CD4-positive, alpha-beta memory T cell (primary cell): ENCODE measurements at regions not wholly inside any gene's neighbourhood (a gene's known extent, or its start where the extent isn't known, plus 50 kb on each side); places are given as distances from the start of the nearest gene placed in this dataset.

Source experiments
- CTCF ChIA-PET: fragments of 350-600 bp; sonication (Branson Sonifier 250); formaldehyde crosslinking; loops from one replicate; lab custom pipeline; 2021; ENCODE audit warnings: inconsistent platforms; ENCODE audit not compliant: partially characterized antibody; lab: Charles Lee
- POLR2A ChIA-PET: fragments of 350-600 bp; sonication (Branson Sonifier 250); formaldehyde crosslinking; loops from one replicate; lab custom pipeline; 2021; ENCODE audit not compliant: partially characterized antibody; lab: Charles Lee
- DNase-seq, 5 donors: peaks; one replicate each; pipeline versions ENCODE4 v3.0.0 to v3.0.0-alpha.2; 2020 to 2022; ENCODE audit warnings: mixed read lengths in 1 of 5
- H3K27ac ChIP-seq: one replicate; pipeline ENCODE4 v1.7.0; 2013; ENCODE audit warnings: low read depth, low read length
- H3K27me3 ChIP-seq: 2 replicates; pipeline ENCODE4 v1.7.0; 2013; ENCODE audit warnings: mild to moderate bottlenecking, low read length, moderate library complexity; ENCODE audit not compliant: insufficient read depth
- H3K36me3 ChIP-seq: 2 replicates; pipeline ENCODE4 v1.7.0; 2013; ENCODE audit warnings: mild to moderate bottlenecking, low read length, moderate library complexity; ENCODE audit not compliant: insufficient read depth
- H3K4me1 ChIP-seq: 2 replicates; pipeline ENCODE4 v1.7.0; 2013; ENCODE audit warnings: mild to moderate bottlenecking, low read length, moderate library complexity; ENCODE audit not compliant: insufficient read depth
- H3K4me3 ChIP-seq, 2 donors: one replicate each; pipeline ENCODE4 v1.7.0; 2013; ENCODE audit warnings: low read length in 2 of 2, mild to moderate bottlenecking in 1 of 2
- H3K9me3 ChIP-seq, 2 donors: one replicate each; pipeline ENCODE4 v1.7.0; 2013; ENCODE audit warnings: low read length in 2 of 2, control low read depth in 1 of 2; ENCODE audit not compliant: control insufficient read depth in 1 of 2
- H3K27ac Mint-ChIP-seq, 7 donors: one replicate each; pipeline ENCODE4 v1.8.0; 2020 to 2021; ENCODE audit warnings: mixed read lengths in 7 of 7, mild to moderate bottlenecking in 6 of 7, inconsistent platforms in 3 of 7, moderate library complexity in 3 of 7
- H3K27me3 Mint-ChIP-seq, 2 donors: one replicate each; pipeline ENCODE4 v1.8.0; 2020 to 2021; ENCODE audit warnings: mixed read lengths in 2 of 2
- H3K36me3 Mint-ChIP-seq, 2 donors: one replicate each; pipeline ENCODE4 v1.8.0; 2020 to 2021; ENCODE audit warnings: mixed read lengths in 2 of 2, inconsistent platforms in 1 of 2, mild to moderate bottlenecking in 1 of 2
- H3K4me1 Mint-ChIP-seq, 4 donors: one replicate each; pipeline ENCODE4 v1.8.0; 2020 to 2021; ENCODE audit warnings: mixed read lengths in 4 of 4, mild to moderate bottlenecking in 1 of 4
- H3K4me3 Mint-ChIP-seq, 8 donors: one replicate each; pipeline ENCODE4 v1.8.0; 2020 to 2021; ENCODE audit warnings: mixed read lengths in 8 of 8, mild to moderate bottlenecking in 7 of 8, moderate library complexity in 6 of 8, inconsistent platforms in 3 of 8
- H3K9me3 Mint-ChIP-seq, 8 donors: one replicate each; pipeline ENCODE4 v1.8.0; 2020 to 2021; ENCODE audit warnings: mixed read lengths in 8 of 8, mild to moderate bottlenecking in 5 of 8, inconsistent platforms in 3 of 8, moderate library complexity in 1 of 8
- intact Hi-C: fragments of 100-400 bp; cut with micrococcal nuclease; formaldehyde crosslinking; loops from one replicate; pipeline ENCODE4 v1.15.1; 2023

DNA sequence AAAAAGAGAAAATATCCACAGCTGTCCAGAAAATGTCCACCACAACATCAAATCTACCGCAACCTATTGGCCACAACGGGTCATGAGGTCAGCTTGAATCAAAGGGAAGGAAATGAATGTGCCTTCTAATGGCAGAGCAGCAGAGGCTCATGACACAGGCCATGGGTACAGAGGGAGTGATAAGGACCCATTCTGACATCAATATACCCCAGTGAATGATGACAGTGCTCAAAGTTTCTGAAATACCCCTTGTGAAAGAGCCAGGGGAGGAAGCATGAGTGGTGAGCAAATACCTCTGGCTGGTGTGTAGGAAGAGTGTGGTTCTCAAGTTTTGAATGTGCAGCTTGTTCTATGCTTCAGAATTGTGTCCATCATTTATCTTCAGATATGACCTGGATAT lies 348.2 kb downstream of the IRX1 start:
- no peak for DNase-seq
- Mint-ChIP-seq H3K36me3 (no peaks in the 10 kb centered on the region), H3K27me3 (no peaks in the 10 kb centered on the region), H3K9me3 (peaks cover 1 to 17% (median 12%) of the 10 kb centered on the region in 8 donors), H3K4me1 (no peaks in the 10 kb centered on the region), H3K4me3 (no peak overlapping the region), H3K27ac (no peak overlapping the region)
- H3K9me3 ChIP-seq: no peaks in the 10 kb centered on the region
- H3K27me3 ChIP-seq: no peaks in the 10 kb centered on the region
- POLR2A ChIA-PET: no interaction called here
- CTCF ChIA-PET: no interaction called here
- no peaks in the 10 kb centered on the region for H3K36me3 ChIP-seq
- no peaks in the 10 kb centered on the region for H3K4me1 ChIP-seq
- no peak overlapping the region for H3K4me3 ChIP-seq
- no peak overlapping the region for H3K27ac ChIP-seq
- intact Hi-C loops: no loop called here

DNA sequence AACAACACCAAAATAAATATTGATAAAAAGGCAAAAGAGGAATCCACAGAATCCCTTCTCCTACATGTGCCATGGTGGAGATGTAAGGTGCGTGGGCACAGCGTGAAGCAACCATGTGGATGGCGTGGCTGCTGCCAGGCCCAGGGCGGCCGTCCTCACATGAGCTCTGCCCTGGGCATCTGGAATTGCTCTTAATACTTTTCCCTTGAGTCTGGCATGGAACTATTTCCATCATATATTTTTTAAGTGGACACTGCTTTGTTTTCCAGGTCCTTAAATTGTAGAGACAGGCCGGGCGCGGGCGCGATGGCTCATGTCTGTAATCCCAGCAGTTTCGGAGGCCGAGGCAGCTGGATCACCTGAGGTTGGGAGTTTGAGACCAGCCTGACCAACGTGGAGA lies 349.3 kb downstream of the IRX1 start:
- H3K27me3 ChIP-seq: no peaks in the 10 kb centered on the region
- H3K27ac Mint-ChIP-seq: no peak overlapping the region
- intact Hi-C loops: no loop called here
- no peak for DNase-seq
- no peaks in the 10 kb centered on the region for H3K27me3 Mint-ChIP-seq
- CTCF ChIA-PET: no interaction called here
- POLR2A ChIA-PET: no interaction called here
- no peak overlapping the region for H3K27ac ChIP-seq
- H3K4me3 Mint-ChIP-seq: no peak overlapping the region
- no peaks in the 10 kb centered on the region for H3K36me3 Mint-ChIP-seq
- H3K9me3 ChIP-seq: no peaks in the 10 kb centered on the region
- no peaks in the 10 kb centered on the region for H3K4me1 ChIP-seq
- H3K36me3 ChIP-seq: no peaks in the 10 kb centered on the region
- H3K4me3 ChIP-seq: no peak overlapping the region
- H3K9me3 Mint-ChIP-seq: peaks cover 1 to 22% (median 10%) of the 10 kb centered on the region in 8 donors
- H3K4me1 Mint-ChIP-seq: no peaks in the 10 kb centered on the region

DNA sequence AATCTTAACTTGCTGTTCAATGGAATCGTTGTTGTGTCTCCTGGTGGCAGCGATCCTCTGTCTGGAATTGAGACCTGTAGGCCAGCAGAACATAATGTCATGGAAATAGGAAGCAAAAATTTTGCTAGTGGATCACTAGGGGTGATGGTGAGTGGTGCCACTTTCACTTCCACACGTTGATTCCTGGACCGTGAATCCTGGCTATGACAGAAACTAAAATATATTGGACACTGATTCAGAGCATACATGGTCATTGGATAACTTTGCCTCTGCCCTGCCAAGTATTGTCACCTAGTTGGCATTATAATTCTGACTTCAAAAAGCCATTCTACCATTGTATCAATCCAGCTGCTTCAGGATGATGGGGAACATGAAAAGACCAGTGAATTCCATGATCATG lies 353.2 kb downstream of the IRX1 start:
- H3K27me3 Mint-ChIP-seq: no peaks in the 10 kb centered on the region
- no peaks in the 10 kb centered on the region for H3K9me3 ChIP-seq
- POLR2A ChIA-PET: no interaction called here
- no peaks in the 10 kb centered on the region for H3K36me3 Mint-ChIP-seq
- no peak overlapping the region for H3K27ac ChIP-seq
- no peak overlapping the region for H3K27ac Mint-ChIP-seq
- no peaks in the 10 kb centered on the region for H3K4me1 ChIP-seq
- no peak overlapping the region for H3K4me3 ChIP-seq
- CTCF ChIA-PET: no interaction called here
- no peaks in the 10 kb centered on the region for H3K36me3 ChIP-seq
- intact Hi-C loops: no loop called here
- H3K4me3 Mint-ChIP-seq: no peak overlapping the region
- H3K9me3 Mint-ChIP-seq: peaks cover 2 to 17% (median 5%) of the 10 kb centered on the region in 8 donors
- H3K27me3 ChIP-seq: no peaks in the 10 kb centered on the region
- no peaks in the 10 kb centered on the region for H3K4me1 Mint-ChIP-seq
- DNase-seq: no peak

DNA sequence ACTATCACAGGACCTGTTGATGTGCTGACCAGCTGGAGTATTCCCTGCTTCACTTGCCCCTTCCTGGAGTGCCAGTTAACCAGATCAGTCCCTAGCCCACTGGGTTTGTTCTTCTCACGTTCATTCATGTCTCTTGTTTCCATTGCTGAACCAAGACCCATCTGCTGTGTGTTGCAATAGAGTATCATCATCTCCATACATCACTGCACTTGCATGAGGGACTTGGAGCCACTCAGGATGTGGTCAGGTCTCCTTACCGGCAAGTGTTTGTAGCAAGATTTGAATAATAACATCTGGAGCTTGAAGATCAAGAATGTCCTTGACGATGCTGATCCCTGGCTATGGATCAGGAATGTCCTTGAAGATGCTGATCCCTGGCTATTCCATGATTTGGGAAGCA lies 358.6 kb downstream of the IRX1 start:
- Mint-ChIP-seq H3K4me1 (no peaks in the 10 kb centered on the region), H3K27me3 (no peaks in the 10 kb centered on the region), H3K9me3 (peaks cover 2 to 33% (median 10%) of the 10 kb centered on the region in 8 donors), H3K36me3 (no peaks in the 10 kb centered on the region), H3K27ac (no peak overlapping the region), H3K4me3 (no peak overlapping the region)
- no peak for DNase-seq
- H3K36me3 ChIP-seq: no peaks in the 10 kb centered on the region
- no peak overlapping the region for H3K27ac ChIP-seq
- no peaks in the 10 kb centered on the region for H3K27me3 ChIP-seq
- no peaks in the 10 kb centered on the region for H3K4me1 ChIP-seq
- peaks cover 0 to 9% of the 10 kb centered on the region in 2 donors for H3K9me3 ChIP-seq
- no peak overlapping the region for H3K4me3 ChIP-seq
- POLR2A ChIA-PET: no interaction called here
- CTCF ChIA-PET: no interaction called here
- intact Hi-C loops: no loop called here

DNA sequence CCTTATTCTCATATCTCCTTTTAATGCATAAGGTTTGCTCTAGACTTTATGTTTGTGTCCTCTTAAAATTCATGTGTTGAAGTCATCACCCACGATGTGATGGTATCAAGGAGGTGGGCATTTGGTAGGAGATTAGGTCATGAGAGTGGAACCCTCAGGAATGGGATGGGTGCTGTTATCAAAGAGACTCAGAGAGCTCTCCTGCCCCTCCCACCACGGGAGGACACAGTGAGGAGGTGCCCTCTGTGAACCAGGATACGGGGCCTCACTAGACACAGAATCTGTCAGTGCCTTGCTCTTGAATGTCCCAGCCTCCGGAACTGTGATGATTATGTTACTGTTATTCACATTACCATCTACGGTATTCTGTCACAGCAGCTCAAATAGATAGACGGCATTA lies 359.0 kb downstream of the IRX1 start:
- Mint-ChIP-seq H3K27me3 (no peaks in the 10 kb centered on the region), H3K27ac (no peak overlapping the region), H3K9me3 (peaks cover 2 to 29% (median 10%) of the 10 kb centered on the region in 8 donors), H3K4me1 (no peaks in the 10 kb centered on the region), H3K36me3 (no peaks in the 10 kb centered on the region), H3K4me3 (no peak overlapping the region)
- H3K36me3 ChIP-seq: no peaks in the 10 kb centered on the region
- intact Hi-C loops: no loop called here
- H3K4me1 ChIP-seq: no peaks in the 10 kb centered on the region
- CTCF ChIA-PET: no interaction called here
- POLR2A ChIA-PET: no interaction called here
- no peak for DNase-seq
- H3K9me3 ChIP-seq: peaks cover 0 to 9% of the 10 kb centered on the region in 2 donors
- no peak overlapping the region for H3K27ac ChIP-seq
- no peaks in the 10 kb centered on the region for H3K27me3 ChIP-seq
- no peak overlapping the region for H3K4me3 ChIP-seq

DNA sequence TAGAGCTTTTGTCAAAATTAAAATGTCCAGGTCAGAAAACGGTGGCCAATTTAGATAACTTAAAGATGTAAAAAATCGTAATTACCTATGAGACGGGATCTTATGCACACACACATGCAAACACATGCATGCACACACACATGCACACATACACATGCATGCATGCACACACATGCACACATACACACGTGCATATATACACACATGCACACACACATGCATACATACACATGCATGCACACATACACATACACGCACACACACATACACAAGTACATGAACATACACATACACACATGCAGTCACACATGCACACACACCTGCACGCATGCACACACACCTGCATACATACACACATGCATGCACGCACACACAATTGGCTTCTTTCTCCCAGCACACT lies 362.0 kb downstream of the IRX1 start:
- Histone ChIP-seq H3K9me3 (peaks cover 0 to 9% of the 10 kb centered on the region in 2 donors), H3K27me3 (no peaks in the 10 kb centered on the region), H3K36me3 (no peaks in the 10 kb centered on the region), H3K4me1 (no peaks in the 10 kb centered on the region), H3K27ac (no peak overlapping the region), H3K4me3 (no peak overlapping the region)
- H3K9me3 Mint-ChIP-seq: peaks cover 4 to 34% (median 11%) of the 10 kb centered on the region in 8 donors
- no peaks in the 10 kb centered on the region for H3K27me3 Mint-ChIP-seq
- H3K4me1 Mint-ChIP-seq: no peaks in the 10 kb centered on the region
- ChIA-PET POLR2A (no interaction called here), CTCF (no interaction called here)
- no peaks in the 10 kb centered on the region for H3K36me3 Mint-ChIP-seq
- DNase-seq: no peak
- H3K4me3 Mint-ChIP-seq: no peak overlapping the region
- intact Hi-C loops: no loop called here
- no peak overlapping the region for H3K27ac Mint-ChIP-seq

DNA sequence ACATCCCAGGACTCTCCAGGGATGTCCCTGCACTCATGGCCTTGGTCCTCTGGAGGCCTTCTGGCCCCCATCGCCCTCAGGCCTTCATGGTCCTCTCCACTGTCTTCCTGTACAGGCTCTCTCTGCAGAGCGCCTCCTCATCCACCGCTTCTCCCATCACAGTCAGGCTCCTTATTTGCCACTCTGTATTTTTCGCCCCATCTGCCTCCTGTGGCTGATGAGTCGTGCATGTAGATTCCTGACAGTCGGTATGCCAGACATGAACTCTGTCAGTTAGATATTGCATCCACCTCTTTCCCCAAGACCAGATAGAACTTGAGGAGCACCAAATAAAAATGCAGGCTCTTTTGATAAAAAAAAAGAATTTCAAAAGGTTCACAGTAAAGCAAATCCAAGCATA lies 362.8 kb downstream of the IRX1 start:
- H3K27me3 Mint-ChIP-seq: no peaks in the 10 kb centered on the region
- intact Hi-C loops: no loop called here
- Histone ChIP-seq H3K27me3 (no peaks in the 10 kb centered on the region), H3K9me3 (peaks cover 0 to 9% of the 10 kb centered on the region in 2 donors), H3K4me3 (no peak overlapping the region), H3K36me3 (no peaks in the 10 kb centered on the region), H3K27ac (no peak overlapping the region), H3K4me1 (no peaks in the 10 kb centered on the region)
- no peaks in the 10 kb centered on the region for H3K4me1 Mint-ChIP-seq
- ChIA-PET CTCF (no interaction called here), POLR2A (no interaction called here)
- peaks cover 4 to 38% (median 13%) of the 10 kb centered on the region in 8 donors for H3K9me3 Mint-ChIP-seq
- no peak overlapping the region for H3K27ac Mint-ChIP-seq
- H3K4me3 Mint-ChIP-seq: peak overlapping the region in 1 of 8 donors; percentile 16
- H3K36me3 Mint-ChIP-seq: no peaks in the 10 kb centered on the region
- no peak for DNase-seq

DNA sequence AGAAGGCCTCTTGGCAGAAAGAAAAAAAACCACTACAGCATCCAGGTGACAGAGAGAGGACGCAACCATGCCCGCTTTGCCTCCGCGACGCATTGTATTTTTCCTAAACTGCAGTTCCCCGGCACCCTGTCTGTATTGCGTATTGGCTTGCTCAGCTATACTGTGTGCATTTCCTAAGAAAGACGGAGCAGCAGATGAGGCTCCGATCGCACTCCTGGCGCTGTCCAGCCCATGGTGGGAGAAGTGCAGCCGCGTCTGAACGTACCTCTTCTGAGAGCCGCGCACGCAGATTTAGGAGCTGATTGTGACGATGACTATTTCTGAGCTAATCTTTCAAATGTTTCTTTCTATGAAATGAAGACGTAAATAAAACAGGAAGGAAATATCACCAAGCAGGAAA lies 366.5 kb downstream of the IRX1 start:
- no peaks in the 10 kb centered on the region for H3K4me1 Mint-ChIP-seq
- H3K27me3 Mint-ChIP-seq: no peaks in the 10 kb centered on the region
- ChIA-PET CTCF (no interaction called here), POLR2A (no interaction called here)
- Histone ChIP-seq H3K27me3 (no peaks in the 10 kb centered on the region), H3K9me3 (no peaks in the 10 kb centered on the region), H3K4me3 (no peak overlapping the region), H3K27ac (no peak overlapping the region), H3K36me3 (no peaks in the 10 kb centered on the region), H3K4me1 (no peaks in the 10 kb centered on the region)
- DNase-seq: no peak
- no peaks in the 10 kb centered on the region for H3K36me3 Mint-ChIP-seq
- peaks cover 4 to 33% (median 16%) of the 10 kb centered on the region in 8 donors for H3K9me3 Mint-ChIP-seq
- no peak overlapping the region for H3K27ac Mint-ChIP-seq
- intact Hi-C loops: no loop called here
- no peak overlapping the region for H3K4me3 Mint-ChIP-seq
